ENCODE measurements at regions not wholly inside any gene's neighbourhood (a gene's known extent, or its start where the extent isn't known, plus 50 kb on each side); places are given as distances from the start of the nearest gene placed in this dataset.

DNA sequence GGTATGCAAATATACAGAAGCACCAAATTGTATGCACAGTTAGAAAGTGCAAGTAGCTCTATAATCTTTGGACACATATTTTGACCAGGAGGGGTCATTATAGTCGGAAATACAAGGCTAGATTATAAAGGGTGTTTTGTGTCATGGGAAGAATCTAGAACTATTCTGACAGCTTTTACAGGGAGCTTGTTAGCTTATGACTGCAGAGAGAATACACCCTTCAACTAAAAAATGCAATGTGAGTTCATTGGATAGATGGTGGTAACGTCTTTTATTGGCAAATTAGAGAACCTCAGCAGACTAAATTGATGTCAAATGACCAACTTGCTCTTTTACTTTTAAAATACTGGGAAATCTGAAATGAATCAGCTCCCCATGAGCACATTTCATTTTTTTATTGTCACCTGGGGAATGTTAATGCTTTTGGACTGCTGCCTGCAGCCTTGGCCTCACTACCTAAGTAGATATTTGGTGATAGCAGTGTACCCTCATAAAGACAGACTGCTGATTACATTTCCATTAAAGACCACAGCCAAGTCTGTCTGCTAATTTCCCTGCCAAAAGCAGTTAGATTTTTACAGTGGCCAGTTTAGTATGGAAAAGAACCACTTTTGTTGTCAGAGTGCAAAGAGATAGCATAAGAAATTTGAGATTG lies 515.9 kb upstream of the DPPA4 start:
- TF ChIP-seq GABPA (IDR thresholded peaks at IDR 0.05; ENCODE audit: low read depth) (no peak), SPI1 (IDR thresholded peaks at IDR 0.05; ENCODE audit: borderline replicate concordance, low read depth) (no peak), POLR2AphosphoS5 (IDR thresholded peaks at IDR 0.05; ENCODE audit: low read depth) (no peak)
- TF ChIP-seq, protein P1, sequence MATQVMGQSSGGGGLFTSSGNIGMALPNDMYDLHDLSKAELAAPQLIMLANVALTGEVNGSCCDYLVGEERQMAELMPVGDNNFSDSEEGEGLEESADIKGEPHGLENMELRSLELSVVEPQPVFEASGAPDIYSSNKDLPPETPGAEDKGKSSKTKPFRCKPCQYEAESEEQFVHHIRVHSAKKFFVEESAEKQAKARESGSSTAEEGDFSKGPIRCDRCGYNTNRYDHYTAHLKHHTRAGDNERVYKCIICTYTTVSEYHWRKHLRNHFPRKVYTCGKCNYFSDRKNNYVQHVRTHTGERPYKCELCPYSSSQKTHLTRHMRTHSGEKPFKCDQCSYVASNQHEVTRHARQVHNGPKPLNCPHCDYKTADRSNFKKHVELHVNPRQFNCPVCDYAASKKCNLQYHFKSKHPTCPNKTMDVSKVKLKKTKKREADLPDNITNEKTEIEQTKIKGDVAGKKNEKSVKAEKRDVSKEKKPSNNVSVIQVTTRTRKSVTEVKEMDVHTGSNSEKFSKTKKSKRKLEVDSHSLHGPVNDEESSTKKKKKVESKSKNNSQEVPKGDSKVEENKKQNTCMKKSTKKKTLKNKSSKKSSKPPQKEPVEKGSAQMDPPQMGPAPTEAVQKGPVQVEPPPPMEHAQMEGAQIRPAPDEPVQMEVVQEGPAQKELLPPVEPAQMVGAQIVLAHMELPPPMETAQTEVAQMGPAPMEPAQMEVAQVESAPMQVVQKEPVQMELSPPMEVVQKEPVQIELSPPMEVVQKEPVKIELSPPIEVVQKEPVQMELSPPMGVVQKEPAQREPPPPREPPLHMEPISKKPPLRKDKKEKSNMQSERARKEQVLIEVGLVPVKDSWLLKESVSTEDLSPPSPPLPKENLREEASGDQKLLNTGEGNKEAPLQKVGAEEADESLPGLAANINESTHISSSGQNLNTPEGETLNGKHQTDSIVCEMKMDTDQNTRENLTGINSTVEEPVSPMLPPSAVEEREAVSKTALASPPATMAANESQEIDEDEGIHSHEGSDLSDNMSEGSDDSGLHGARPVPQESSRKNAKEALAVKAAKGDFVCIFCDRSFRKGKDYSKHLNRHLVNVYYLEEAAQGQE (IDR thresholded peaks at IDR 0.05; ENCODE audit: insufficient replicate concordance, low read depth): no peak
- TF ChIP-seq, protein P2, sequence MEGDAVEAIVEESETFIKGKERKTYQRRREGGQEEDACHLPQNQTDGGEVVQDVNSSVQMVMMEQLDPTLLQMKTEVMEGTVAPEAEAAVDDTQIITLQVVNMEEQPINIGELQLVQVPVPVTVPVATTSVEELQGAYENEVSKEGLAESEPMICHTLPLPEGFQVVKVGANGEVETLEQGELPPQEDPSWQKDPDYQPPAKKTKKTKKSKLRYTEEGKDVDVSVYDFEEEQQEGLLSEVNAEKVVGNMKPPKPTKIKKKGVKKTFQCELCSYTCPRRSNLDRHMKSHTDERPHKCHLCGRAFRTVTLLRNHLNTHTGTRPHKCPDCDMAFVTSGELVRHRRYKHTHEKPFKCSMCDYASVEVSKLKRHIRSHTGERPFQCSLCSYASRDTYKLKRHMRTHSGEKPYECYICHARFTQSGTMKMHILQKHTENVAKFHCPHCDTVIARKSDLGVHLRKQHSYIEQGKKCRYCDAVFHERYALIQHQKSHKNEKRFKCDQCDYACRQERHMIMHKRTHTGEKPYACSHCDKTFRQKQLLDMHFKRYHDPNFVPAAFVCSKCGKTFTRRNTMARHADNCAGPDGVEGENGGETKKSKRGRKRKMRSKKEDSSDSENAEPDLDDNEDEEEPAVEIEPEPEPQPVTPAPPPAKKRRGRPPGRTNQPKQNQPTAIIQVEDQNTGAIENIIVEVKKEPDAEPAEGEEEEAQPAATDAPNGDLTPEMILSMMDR (IDR thresholded peaks at IDR 0.05; ENCODE audit: insufficient read depth, low read length): no peak
- H3K4me3 ChIP-seq (replicated peaks; ENCODE audit: insufficient read depth, low read length): no peak overlapping the region
- H3K27me3 ChIP-seq (ENCODE audit: insufficient read depth, poor library complexity, severe bottlenecking): no peaks in the 10 kb centered on the region
- no peak for DNase-seq (ENCODE audit: low read depth in 1 of 2, low spot score in 1 of 2)
- H3K27ac ChIP-seq (replicated peaks): no peak overlapping the region

- no peak for DNase-seq (ENCODE audit: low read depth in 1 of 2, low spot score in 1 of 2)
- TF ChIP-seq, protein P2 (IDR thresholded peaks at IDR 0.05; ENCODE audit: insufficient read depth, low read length): no peak
- TF ChIP-seq, protein P1 (IDR thresholded peaks at IDR 0.05; ENCODE audit: insufficient replicate concordance, low read depth): no peak
- H3K27me3 ChIP-seq (ENCODE audit: insufficient read depth, poor library complexity, severe bottlenecking): no peaks in the 10 kb centered on the region
- H3K27ac ChIP-seq (replicated peaks): no peak overlapping the region
- H3K4me3 ChIP-seq (replicated peaks; ENCODE audit: insufficient read depth, low read length): no peak overlapping the region
Measured at GRCh38 chr3:109863701-109864100, 526.4 kb upstream of the DPPA4 start.

DNA sequence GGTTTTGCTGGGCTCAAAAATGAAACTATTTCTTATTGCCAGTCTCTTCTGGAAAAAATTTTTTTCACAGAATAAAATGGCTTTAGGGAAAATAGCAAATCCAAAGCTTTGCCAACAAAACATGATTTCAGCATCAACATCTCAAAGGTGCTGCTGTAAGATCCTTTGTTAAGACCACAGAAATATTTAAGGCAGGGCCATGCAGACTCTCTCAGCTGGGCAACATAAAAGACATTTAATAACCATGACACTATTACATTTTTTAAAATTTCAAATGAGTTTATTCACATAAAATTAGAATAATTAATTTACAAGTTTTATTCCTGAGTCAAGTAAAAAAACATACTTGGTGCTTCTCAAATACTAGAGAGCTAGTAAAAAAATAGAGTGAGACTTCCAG lies 527.1 kb upstream of the DPPA4 start:
- Histone ChIP-seq H3K27me3 (ENCODE audit: insufficient read depth, poor library complexity, severe bottlenecking) (no peaks in the 10 kb centered on the region), H3K4me3 (replicated peaks; ENCODE audit: insufficient read depth, low read length) (no peak overlapping the region), H3K27ac (replicated peaks) (no peak overlapping the region)
- TF ChIP-seq, protein P2 (IDR thresholded peaks at IDR 0.05; ENCODE audit: insufficient read depth, low read length): no peak
- TF ChIP-seq SPI1 (IDR thresholded peaks at IDR 0.05; ENCODE audit: borderline replicate concordance, low read depth): no peak
- TF ChIP-seq POLR2AphosphoS5 (IDR thresholded peaks at IDR 0.05; ENCODE audit: low read depth): no peak
- TF ChIP-seq GABPA (IDR thresholded peaks at IDR 0.05; ENCODE audit: low read depth): no peak
- TF ChIP-seq, protein P1 (IDR thresholded peaks at IDR 0.05; ENCODE audit: insufficient replicate concordance, low read depth): no peak
- DNase-seq (ENCODE audit: low read depth in 1 of 2, low spot score in 1 of 2): no peak
